Ishikawa (cell line): ENCODE measurements at regions not wholly inside any gene's neighbourhood (a gene's known extent, or its start where the extent isn't known, plus 50 kb on each side); places are given as distances from the start of the nearest gene placed in this dataset.

Experiments used
- CEBPB ChIP-seq: IDR thresholded peaks from 2 replicates; pipeline ENCODE4 v1.6.1; 2012
- EGR1 ChIP-seq: IDR thresholded peaks from 2 replicates; pipeline ENCODE4 v1.6.1; 2012
- EP300 ChIP-seq: IDR thresholded peaks from 2 replicates; pipeline ENCODE4 v1.6.1; 2012; ENCODE audit warnings: borderline replicate concordance
- FOXM1 ChIP-seq: IDR thresholded peaks from 2 replicates; pipeline ENCODE4 v1.6.1; 2012; ENCODE audit warnings: low read depth, borderline replicate concordance
- NFIC ChIP-seq: IDR thresholded peaks from 2 replicates; pipeline ENCODE4 v1.6.1; 2012
- RAD21 ChIP-seq: IDR thresholded peaks from 2 replicates; pipeline ENCODE4 v1.6.1; 2012; ENCODE audit warnings: low read depth
- REST ChIP-seq: IDR thresholded peaks from 2 replicates; pipeline ENCODE4 v1.6.1; 2012; ENCODE audit warnings: low read depth, mild to moderate bottlenecking
- TAF1 ChIP-seq: IDR thresholded peaks from 2 replicates; pipeline ENCODE4 v1.6.1; 2012; ENCODE audit warnings: low read depth, mild to moderate bottlenecking
- TCF12 ChIP-seq: IDR thresholded peaks from 2 replicates; pipeline ENCODE4 v1.6.1; 2012; ENCODE audit warnings: low read depth
- TEAD4 ChIP-seq: IDR thresholded peaks from 2 replicates; pipeline ENCODE4 v1.6.1; 2012
- USF1 ChIP-seq: IDR thresholded peaks from 2 replicates; pipeline ENCODE4 v1.6.1; 2012
- YY1 ChIP-seq: IDR thresholded peaks from 2 replicates; pipeline ENCODE4 v1.6.1; 2012; ENCODE audit warnings: low read depth
- ZBTB7A ChIP-seq: IDR thresholded peaks from 2 replicates; pipeline ENCODE4 v1.6.1; 2012; ENCODE audit warnings: low read depth
- TF ChIP-seq, protein P1 (sequence below): IDR thresholded peaks from 2 replicates; pipeline ENCODE4 v1.6.1; 2012

- TF ChIP-seq TEAD4 = no peak
- no peak for TF ChIP-seq RAD21
- TF ChIP-seq USF1 = no peak
- TF ChIP-seq TCF12 = no peak
- TF ChIP-seq, protein P1, sequence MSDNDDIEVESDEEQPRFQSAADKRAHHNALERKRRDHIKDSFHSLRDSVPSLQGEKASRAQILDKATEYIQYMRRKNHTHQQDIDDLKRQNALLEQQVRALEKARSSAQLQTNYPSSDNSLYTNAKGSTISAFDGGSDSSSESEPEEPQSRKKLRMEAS = no peak
- no peak for TF ChIP-seq REST
- TF ChIP-seq EP300 = no peak
- TF ChIP-seq TAF1 = no peak
- no peak for TF ChIP-seq YY1
- no peak for TF ChIP-seq CEBPB
- no peak for TF ChIP-seq EGR1
- TF ChIP-seq NFIC = no peak
- no peak for TF ChIP-seq ZBTB7A
- TF ChIP-seq FOXM1 = no peak
Measured at GRCh38 chr10:62492870-62493180, 118.7 kb downstream of the ZNF365 start.
